Fibroblast of the aortic adventitia (primary cell): ENCODE measurements at regions not wholly inside any gene's neighbourhood (a gene's known extent, or its start where the extent isn't known, plus 50 kb on each side); places are given as distances from the start of the nearest gene placed in this dataset.

Experiments
- DNase-seq: peaks from one replicate; pipeline ENCODE4 v3.0.0-alpha.2; 2010; ENCODE audit warnings: low read depth
- H3K4me3 ChIP-seq: 2 replicates; pipeline ENCODE4 v1.5.1; 2011; ENCODE audit warnings: low read depth, mild to moderate bottlenecking, control low read depth, low read length, moderate library complexity
- TF ChIP-seq, protein P1 (sequence below): IDR thresholded peaks from 2 replicates; pipeline ENCODE4 v1.5.1; 2011; ENCODE audit warnings: mild to moderate bottlenecking, low read length, control low read depth, inconsistent platforms; ENCODE audit not compliant: insufficient read depth

DNA sequence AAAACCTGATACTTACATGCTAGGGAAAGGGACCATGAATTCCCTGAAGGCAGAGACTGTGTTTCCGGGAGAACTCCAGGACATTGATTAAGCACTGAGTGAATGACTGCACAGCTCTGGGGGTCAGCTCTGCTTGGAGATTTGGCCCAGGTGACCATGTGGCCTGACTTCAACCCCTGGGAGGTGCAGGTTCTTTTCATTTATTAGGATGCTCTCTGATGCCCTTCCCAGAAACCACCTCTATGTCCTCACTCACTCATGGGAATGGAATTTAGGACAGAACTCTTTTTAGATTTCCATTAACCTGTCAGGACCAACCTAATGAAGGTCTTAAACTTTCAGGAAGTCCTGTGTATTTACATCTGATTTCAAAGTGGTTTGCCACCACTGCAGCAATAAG, 393.3 kb upstream of the ARGLU1 start:
- TF ChIP-seq, protein P1, sequence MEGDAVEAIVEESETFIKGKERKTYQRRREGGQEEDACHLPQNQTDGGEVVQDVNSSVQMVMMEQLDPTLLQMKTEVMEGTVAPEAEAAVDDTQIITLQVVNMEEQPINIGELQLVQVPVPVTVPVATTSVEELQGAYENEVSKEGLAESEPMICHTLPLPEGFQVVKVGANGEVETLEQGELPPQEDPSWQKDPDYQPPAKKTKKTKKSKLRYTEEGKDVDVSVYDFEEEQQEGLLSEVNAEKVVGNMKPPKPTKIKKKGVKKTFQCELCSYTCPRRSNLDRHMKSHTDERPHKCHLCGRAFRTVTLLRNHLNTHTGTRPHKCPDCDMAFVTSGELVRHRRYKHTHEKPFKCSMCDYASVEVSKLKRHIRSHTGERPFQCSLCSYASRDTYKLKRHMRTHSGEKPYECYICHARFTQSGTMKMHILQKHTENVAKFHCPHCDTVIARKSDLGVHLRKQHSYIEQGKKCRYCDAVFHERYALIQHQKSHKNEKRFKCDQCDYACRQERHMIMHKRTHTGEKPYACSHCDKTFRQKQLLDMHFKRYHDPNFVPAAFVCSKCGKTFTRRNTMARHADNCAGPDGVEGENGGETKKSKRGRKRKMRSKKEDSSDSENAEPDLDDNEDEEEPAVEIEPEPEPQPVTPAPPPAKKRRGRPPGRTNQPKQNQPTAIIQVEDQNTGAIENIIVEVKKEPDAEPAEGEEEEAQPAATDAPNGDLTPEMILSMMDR: no peak
- DNase-seq: no peak
- no peak overlapping the region for H3K4me3 ChIP-seq

DNA sequence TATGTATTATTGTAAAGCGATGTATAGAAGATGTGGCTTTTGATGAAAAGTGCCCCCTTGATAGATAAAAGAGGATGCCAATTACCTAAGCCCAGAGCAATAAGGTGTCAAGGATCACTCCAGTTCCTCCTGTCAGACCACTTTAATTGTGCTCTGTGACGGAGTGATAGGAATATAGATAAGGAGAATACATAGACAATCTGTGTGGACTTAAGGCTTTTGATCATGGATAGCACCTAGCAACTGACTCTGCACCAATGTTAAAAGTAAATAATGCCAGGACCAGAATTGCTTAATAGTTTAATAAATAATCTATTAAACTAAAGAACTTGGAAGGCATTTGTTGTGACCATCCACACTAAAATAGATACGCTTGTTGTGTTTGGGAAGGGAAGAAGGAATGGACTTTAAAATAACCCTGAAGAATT, 390.7 kb upstream of the ARGLU1 start:
- TF ChIP-seq, protein P1: no peak
- H3K4me3 ChIP-seq: no peak overlapping the region
- no peak for DNase-seq

DNA sequence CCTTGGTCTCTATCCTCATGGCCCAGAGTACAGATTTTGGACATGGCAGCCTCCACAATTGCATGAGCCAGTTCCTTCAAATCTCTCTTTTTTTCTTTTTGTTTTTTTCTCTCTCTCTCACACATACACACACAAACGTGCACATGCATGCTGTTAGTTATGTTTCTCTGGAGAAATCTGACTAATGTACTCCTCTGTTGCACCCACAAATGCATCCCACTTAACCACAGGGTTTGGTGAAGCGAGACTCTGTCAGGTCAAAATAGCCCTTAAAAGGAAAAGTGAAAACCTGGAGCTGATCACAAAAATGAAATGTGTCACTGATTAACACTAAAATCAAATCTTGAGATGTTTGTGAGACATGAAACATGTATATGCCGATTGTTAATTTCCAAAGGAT, 374.6 kb upstream of the ARGLU1 start:
- no peak overlapping the region for H3K4me3 ChIP-seq
- DNase-seq: no peak
- TF ChIP-seq, protein P1: no peak

DNA sequence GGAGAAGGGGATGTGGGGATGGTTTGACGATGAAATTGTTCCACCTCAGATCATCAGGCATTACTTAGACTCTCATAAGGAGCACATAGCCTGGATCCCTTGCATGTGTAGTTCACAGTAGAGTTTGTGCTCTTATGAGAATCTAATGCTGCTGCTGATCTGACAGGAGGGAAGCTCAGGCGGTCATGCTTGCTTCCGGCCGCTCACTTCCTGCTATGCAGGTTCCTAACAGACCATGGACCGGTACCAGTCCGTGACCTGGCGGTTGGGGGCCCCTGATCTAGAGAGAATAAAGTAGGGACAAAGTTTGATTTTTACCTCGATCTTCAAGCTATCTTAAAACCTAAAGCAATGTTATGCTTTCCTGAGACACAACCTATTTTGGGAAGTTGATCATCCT, 373.8 kb upstream of the ARGLU1 start:
- DNase-seq: no peak
- TF ChIP-seq, protein P1: no peak
- H3K4me3 ChIP-seq: no peak overlapping the region

DNA sequence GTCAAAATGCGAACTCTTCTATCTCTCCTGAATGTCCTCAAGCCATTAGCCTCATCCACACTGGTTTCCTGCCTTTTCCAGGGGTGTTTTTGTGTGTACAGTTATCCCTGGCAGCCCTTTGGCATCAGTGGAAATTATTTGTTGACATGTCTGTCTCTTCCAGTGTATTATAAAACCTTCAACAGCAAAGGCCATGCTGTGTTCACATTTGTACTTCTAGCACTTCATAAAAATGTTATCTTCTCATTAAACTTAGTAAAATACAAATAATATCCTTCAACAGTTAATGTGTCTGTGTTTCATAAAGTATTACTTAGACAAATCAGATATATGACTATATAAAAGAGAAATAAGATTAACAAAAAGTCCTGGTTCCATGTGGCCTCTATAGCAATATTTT, 359.5 kb upstream of the ARGLU1 start:
- TF ChIP-seq, protein P1: no peak
- H3K4me3 ChIP-seq: no peak overlapping the region

DNA sequence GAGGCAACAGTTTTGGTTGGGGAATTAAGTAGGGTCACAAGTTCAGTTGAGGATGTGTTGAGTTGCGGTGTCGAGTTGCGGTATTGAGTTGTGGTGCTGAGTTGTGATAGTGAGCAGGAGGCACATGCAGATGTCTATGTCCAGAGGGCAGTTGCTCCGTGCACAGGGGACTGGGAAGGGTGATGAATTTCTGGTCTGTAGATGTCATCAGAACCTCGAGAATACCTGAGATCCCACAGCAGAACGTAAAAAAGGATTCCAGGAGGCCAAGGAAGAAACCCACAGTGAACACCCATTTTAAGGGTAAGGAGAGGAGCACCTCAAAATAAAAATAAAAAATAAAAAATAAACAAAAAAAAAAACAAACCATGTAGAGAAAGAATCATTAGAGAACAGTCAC, 354.4 kb upstream of the ARGLU1 start:
- H3K4me3 ChIP-seq: no peak overlapping the region
- DNase-seq: no peak
- TF ChIP-seq, protein P1: no peak

More for the DNA sequence above, 359.5 kb upstream of the ARGLU1 start:
- DNase-seq: no peak

DNA sequence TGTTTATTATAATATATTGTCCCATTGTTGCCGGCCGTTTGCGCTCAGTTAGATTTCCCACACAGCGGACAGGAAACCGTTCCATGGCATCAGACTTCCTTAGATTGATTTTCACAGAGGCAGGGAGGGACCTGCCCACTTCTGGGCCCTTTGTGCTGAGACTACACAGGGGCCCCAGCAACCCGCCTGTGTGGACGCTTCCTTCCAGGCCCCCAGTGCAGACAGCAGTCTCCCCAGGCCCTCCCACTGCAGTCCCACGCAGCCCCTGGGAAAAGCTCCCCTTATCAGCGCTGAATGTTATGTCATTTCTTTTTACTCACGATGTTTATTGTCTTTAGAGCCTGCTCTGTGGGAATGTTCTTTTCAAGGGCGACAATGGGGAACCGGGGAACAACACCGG, 351.7 kb upstream of the ARGLU1 start:
- no peak overlapping the region for H3K4me3 ChIP-seq
- TF ChIP-seq, protein P1: no peak
- DNase-seq: no peak
